K562 (cell line): ENCODE measurements at regions not wholly inside any gene's neighbourhood (a gene's known extent, or its start where the extent isn't known, plus 50 kb on each side); places are given as distances from the start of the nearest gene placed in this dataset.

Source experiments
- CREB1 ChIP-seq, 2 experiments: sonication (generic) in 1 of 2; formaldehyde crosslinking in 1 of 2; IDR thresholded peaks; 2 replicates each; pipeline versions ENCODE4 v1.6.1 to v1.8.0; 2012 to 2022; ENCODE audit warnings: inconsistent platforms in 1 of 2, mild to moderate bottlenecking in 1 of 2, missing genetic modification reagents in 1 of 2, moderate library complexity in 1 of 2
- CTBP1 ChIP-seq: fragments of 450-650 bp; IDR thresholded peaks from 2 replicates; pipeline ENCODE4 v1.6.1; 2016; ENCODE audit warnings: borderline replicate concordance
- FIP1L1 ChIP-seq: fragments of 200-400 bp; formaldehyde crosslinking; IDR thresholded peaks from 2 replicates; pipeline ENCODE4 v1.6.1; 2018; ENCODE audit warnings: mild to moderate bottlenecking, low read depth, low read length; ENCODE audit not compliant: poor library complexity, severe bottlenecking
- FOSL1 ChIP-seq: fragments of 200-800 bp; sonication (Bioruptor generic); conservative IDR thresholded peaks from 2 replicates; pipeline ENCODE4 v1.6.1; 2016; ENCODE audit warnings: missing genetic modification characterization, missing compliant biosample characterization
- HDAC1 ChIP-seq, 2 experiments: fragments of 450-650 bp; IDR thresholded peaks; 2 replicates each; pipeline ENCODE4 v1.6.1; 2016 to 2017; ENCODE audit warnings: inconsistent platforms in 1 of 2, mild to moderate bottlenecking in 1 of 2, moderate library complexity in 1 of 2
- HDAC3 ChIP-seq: fragments of 450-650 bp; IDR thresholded peaks from 2 replicates; pipeline ENCODE4 v1.6.1; 2018; ENCODE audit warnings: borderline replicate concordance, mild to moderate bottlenecking, moderate library complexity; ENCODE audit not compliant: partially characterized antibody
- KDM1A ChIP-seq, 2 experiments: fragments of 450-650 bp; IDR thresholded peaks; 2 replicates each; pipeline ENCODE4 v1.6.1; 2016; ENCODE audit warnings: mild to moderate bottlenecking in 2 of 2
- LEF1 ChIP-seq: fragments of 450-650 bp; IDR thresholded peaks from 2 replicates; pipeline ENCODE4 v1.6.1; 2016; ENCODE audit warnings: mild to moderate bottlenecking
- MTA2 ChIP-seq: fragments of 450-650 bp; IDR thresholded peaks from 2 replicates; pipeline ENCODE4 v1.6.1; 2016; ENCODE audit warnings: low read depth
- MYNN ChIP-seq, 2 experiments: sonication (generic); formaldehyde crosslinking in 1 of 2; IDR thresholded peaks; 2 replicates each; pipeline versions ENCODE4 v1.5.0 to v1.6.1; 2016 to 2020; ENCODE audit warnings: antibody characterized with exemption in 1 of 2, missing genetic modification reagents in 1 of 2
- NCOR1 ChIP-seq: fragments of 450-650 bp; IDR thresholded peaks from 2 replicates; pipeline ENCODE4 v1.6.1; 2016; ENCODE audit warnings: mild to moderate bottlenecking, moderate library complexity
- NFIC ChIP-seq: fragments of 450-650 bp; IDR thresholded peaks from 2 replicates; pipeline ENCODE4 v1.6.1; 2017; ENCODE audit warnings: mild to moderate bottlenecking, inconsistent platforms
- POLR2AphosphoS5 ChIP-seq: IDR thresholded peaks from 2 replicates; pipeline ENCODE4 v1.6.1; 2011; ENCODE audit warnings: mild to moderate bottlenecking, low read depth, low read length, moderate library complexity; ENCODE audit not compliant: control insufficient read depth, insufficient read depth
- SMARCE1 ChIP-seq: fragments of 450-650 bp; IDR thresholded peaks from 2 replicates; pipeline ENCODE4 v1.7.1; 2016; ENCODE audit warnings: mild to moderate bottlenecking
- SOX6 ChIP-seq: fragments of 450-650 bp; IDR thresholded peaks from 2 replicates; pipeline ENCODE4 v1.6.1; 2014; ENCODE audit warnings: mild to moderate bottlenecking
- STAT5A ChIP-seq: IDR thresholded peaks from 2 replicates; pipeline ENCODE4 v1.6.1; 2012; ENCODE audit warnings: low read length, inconsistent platforms, borderline replicate concordance
- TAL1 ChIP-seq: fragments of 450-650 bp; IDR thresholded peaks from 2 replicates; pipeline ENCODE4 v1.6.1; 2016; ENCODE audit warnings: mild to moderate bottlenecking
- TEAD4 ChIP-seq, 2 experiments: sonication (generic) in 1 of 2; formaldehyde crosslinking in 1 of 2; IDR thresholded peaks; 2 replicates each; pipeline versions ENCODE4 v1.6.1 to v1.8.0; 2012 to 2022; ENCODE audit warnings: borderline replicate concordance in 1 of 2, inconsistent platforms in 1 of 2, low read length in 1 of 2, mild to moderate bottlenecking in 1 of 2, missing genetic modification reagents in 1 of 2
- TRIM24 ChIP-seq, 2 experiments: fragments of 450-650 bp; IDR thresholded peaks; 2 replicates each; pipeline ENCODE4 v1.6.1; 2016
- ZBTB17 ChIP-seq: fragments of 450-650 bp; formaldehyde crosslinking; IDR thresholded peaks from 2 replicates; pipeline ENCODE4 v1.4.0; 2020; ENCODE audit warnings: mild to moderate bottlenecking
- ZKSCAN3 ChIP-seq: fragments of 250-450 bp; sonication (Bioruptor Pico); IDR thresholded peaks from 2 replicates; pipeline ENCODE4 v1.4.0; 2020
- ZNF197 ChIP-seq: fragments of 200-800 bp; sonication (Bioruptor generic); IDR thresholded peaks from 2 replicates; pipeline ENCODE4 v1.6.1; 2016; ENCODE audit warnings: low read depth, missing genetic modification characterization, missing compliant biosample characterization
- TF ChIP-seq, protein P1 (sequence below): sonication (generic); formaldehyde crosslinking; IDR thresholded peaks from 2 replicates; pipeline ENCODE4 v1.8.1; 2023; ENCODE audit warnings: mild to moderate bottlenecking, missing genetic modification reagents
- TF ChIP-seq, protein P2 (sequence below): fragments of 450-650 bp; formaldehyde crosslinking; IDR thresholded peaks from 2 replicates; pipeline ENCODE4 v1.4.0; 2020; ENCODE audit warnings: mild to moderate bottlenecking, mixed read lengths
- TF ChIP-seq, protein P3 (sequence below): fragments of 250-450 bp; sonication (Bioruptor Pico); IDR thresholded peaks from 2 replicates; pipeline ENCODE4 v1.5.0; 2021
- TF ChIP-seq, protein P4 (sequence below): fragments of 250-450 bp; sonication (Bioruptor Pico); IDR thresholded peaks from 2 replicates; pipeline ENCODE4 v1.9.0; 2021; ENCODE audit warnings: mild to moderate bottlenecking

DNA sequence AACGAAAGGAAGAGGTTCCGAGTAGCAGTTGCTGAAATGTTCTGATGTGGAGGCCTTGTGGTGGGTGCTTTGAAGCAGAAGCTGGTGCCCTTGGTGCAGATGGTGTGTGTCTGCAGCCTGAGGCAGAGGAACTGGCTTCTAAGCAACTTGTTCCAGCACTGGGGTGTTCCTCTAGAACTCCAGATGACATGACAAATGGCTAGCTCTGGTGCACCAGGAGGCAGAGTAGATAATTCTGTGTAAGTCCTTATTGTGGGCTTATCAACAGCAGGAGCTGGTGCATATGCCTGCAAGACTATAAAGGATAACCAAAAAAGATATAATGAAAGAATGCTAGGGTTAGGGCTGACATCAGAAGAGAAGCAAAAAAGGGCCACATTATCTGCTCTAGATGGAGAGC, 76.5 kb downstream of the ARL5B start (continued):
- TF ChIP-seq CREB1 (IDR thresholded peaks at IDR 0.05) (peak; percentile 28; the same call in 1 of the 2 replicates), CREB1 (CRISPR knock-in tag; IDR thresholded peaks at IDR 0.05) (no peak), LEF1 (peak; percentile 34; the same call in 1 of the 2 replicates), TRIM24 (IDR thresholded peaks at IDR 0.05) (peak; percentile 81 to 87), ZNF197 (CRISPR knock-in tag) (no peak), POLR2AphosphoS5 (peak; percentile 82), ZKSCAN3 (no peak), SMARCE1 (peak; percentile 55; the same call in 1 of the 2 replicates), MTA2 (peak; percentile 81), NFIC (peak; percentile 92), ZBTB17 (CRISPR knock-in tag) (no peak), FOSL1 (tag) (no peak), NCOR1 (peak; percentile 90), CTBP1 (peak; percentile 19; the same call in 1 of the 2 replicates), TAL1 (peak; percentile 93), TEAD4 (IDR thresholded peaks at IDR 0.05; ENCODE audit: low read length) (peak; percentile 96), TEAD4 (CRISPR knock-in tag; IDR thresholded peaks at IDR 0.05; ENCODE audit: borderline replicate concordance) (no peak), HDAC1 (IDR thresholded peaks at IDR 0.05) (peak in 1 of 2 experiments; percentile 66; a peak in 2 of 4 replicates), MYNN (IDR thresholded peaks at IDR 0.05) (peak; percentile 35; the same call in 1 of the 2 replicates), MYNN (CRISPR knock-in tag; IDR thresholded peaks at IDR 0.05) (no peak), HDAC3 (peak; percentile 16), STAT5A (peak; percentile 86), SOX6 (peak; percentile 86), FIP1L1 (no peak), KDM1A (IDR thresholded peaks at IDR 0.05) (peak; percentile 80)
- TF ChIP-seq, protein P1, sequence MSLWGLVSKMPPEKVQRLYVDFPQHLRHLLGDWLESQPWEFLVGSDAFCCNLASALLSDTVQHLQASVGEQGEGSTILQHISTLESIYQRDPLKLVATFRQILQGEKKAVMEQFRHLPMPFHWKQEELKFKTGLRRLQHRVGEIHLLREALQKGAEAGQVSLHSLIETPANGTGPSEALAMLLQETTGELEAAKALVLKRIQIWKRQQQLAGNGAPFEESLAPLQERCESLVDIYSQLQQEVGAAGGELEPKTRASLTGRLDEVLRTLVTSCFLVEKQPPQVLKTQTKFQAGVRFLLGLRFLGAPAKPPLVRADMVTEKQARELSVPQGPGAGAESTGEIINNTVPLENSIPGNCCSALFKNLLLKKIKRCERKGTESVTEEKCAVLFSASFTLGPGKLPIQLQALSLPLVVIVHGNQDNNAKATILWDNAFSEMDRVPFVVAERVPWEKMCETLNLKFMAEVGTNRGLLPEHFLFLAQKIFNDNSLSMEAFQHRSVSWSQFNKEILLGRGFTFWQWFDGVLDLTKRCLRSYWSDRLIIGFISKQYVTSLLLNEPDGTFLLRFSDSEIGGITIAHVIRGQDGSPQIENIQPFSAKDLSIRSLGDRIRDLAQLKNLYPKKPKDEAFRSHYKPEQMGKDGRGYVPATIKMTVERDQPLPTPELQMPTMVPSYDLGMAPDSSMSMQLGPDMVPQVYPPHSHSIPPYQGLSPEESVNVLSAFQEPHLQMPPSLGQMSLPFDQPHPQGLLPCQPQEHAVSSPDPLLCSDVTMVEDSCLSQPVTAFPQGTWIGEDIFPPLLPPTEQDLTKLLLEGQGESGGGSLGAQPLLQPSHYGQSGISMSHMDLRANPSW (CRISPR knock-in tag) = no peak
- TF ChIP-seq, protein P2, sequence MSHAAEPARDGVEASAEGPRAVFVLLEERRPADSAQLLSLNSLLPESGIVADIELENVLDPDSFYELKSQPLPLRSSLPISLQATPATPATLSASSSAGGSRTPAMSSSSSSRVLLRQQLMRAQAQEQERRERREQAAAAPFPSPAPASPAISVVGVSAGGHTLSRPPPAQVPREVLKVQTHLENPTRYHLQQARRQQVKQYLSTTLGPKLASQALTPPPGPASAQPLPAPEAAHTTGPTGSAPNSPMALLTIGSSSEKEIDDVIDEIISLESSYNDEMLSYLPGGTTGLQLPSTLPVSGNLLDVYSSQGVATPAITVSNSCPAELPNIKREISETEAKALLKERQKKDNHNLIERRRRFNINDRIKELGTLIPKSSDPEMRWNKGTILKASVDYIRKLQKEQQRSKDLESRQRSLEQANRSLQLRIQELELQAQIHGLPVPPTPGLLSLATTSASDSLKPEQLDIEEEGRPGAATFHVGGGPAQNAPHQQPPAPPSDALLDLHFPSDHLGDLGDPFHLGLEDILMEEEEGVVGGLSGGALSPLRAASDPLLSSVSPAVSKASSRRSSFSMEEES (CRISPR knock-in tag) = no peak
- TF ChIP-seq, protein P3, sequence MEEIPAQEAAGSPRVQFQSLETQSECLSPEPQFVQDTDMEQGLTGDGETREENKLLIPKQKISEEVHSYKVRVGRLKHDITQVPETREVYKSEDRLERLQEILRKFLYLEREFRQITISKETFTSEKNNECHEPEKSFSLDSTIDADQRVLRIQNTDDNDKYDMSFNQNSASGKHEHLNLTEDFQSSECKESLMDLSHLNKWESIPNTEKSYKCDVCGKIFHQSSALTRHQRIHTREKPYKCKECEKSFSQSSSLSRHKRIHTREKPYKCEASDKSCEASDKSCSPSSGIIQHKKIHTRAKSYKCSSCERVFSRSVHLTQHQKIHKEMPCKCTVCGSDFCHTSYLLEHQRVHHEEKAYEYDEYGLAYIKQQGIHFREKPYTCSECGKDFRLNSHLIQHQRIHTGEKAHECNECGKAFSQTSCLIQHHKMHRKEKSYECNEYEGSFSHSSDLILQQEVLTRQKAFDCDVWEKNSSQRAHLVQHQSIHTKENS (CRISPR knock-in tag) = no peak
- TF ChIP-seq, protein P4, sequence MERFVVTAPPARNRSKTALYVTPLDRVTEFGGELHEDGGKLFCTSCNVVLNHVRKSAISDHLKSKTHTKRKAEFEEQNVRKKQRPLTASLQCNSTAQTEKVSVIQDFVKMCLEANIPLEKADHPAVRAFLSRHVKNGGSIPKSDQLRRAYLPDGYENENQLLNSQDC (CRISPR knock-in tag) = no peak
